Naive thymus-derived CD4-positive, alpha-beta T cell (primary cell): ENCODE measurements at regions not wholly inside any gene's neighbourhood (a gene's known extent, or its start where the extent isn't known, plus 50 kb on each side); places are given as distances from the start of the nearest gene placed in this dataset.

Experiments used
- ATAC-seq: fragments of 150-1000 bp; cut with Tn5 transposase; 2 replicates; pipeline ENCODE4 v1.10.0; 2021; ENCODE audit warnings: mild to moderate bottlenecking, moderate library complexity
- CTCF ChIA-PET: fragments of 350-600 bp; sonication (Branson Sonifier 250); formaldehyde crosslinking; loops from one replicate; lab custom pipeline; 2021; ENCODE audit warnings: antibody characterized with exemption; lab: Charles Lee
- POLR2A ChIA-PET: fragments of 350-600 bp; sonication (Branson Sonifier 250); formaldehyde crosslinking; loops from one replicate; lab custom pipeline; 2021; ENCODE audit warnings: antibody characterized with exemption, inconsistent platforms; lab: Charles Lee
- DNase-seq, 9 donors: peaks; one replicate each; pipeline versions ENCODE4 v3.0.0 to v3.0.0-alpha.2; 2020 to 2022; ENCODE audit warnings: mixed read lengths in 1 of 9
- H3K27ac ChIP-seq: one replicate; pipeline ENCODE4 v1.7.0; 2013; ENCODE audit warnings: mild to moderate bottlenecking, low read depth, low read length, moderate library complexity
- H3K27me3 ChIP-seq, 2 donors: one replicate each; pipeline ENCODE4 v1.7.0; 2013; ENCODE audit warnings: low read length in 2 of 2, mild to moderate bottlenecking in 2 of 2, moderate library complexity in 2 of 2; ENCODE audit not compliant: control insufficient read depth in 2 of 2, insufficient read depth in 2 of 2
- H3K36me3 ChIP-seq, 3 experiments: 1 replicate in 2 of 3; 2 replicates in 1 of 3; pipeline ENCODE4 v1.7.0; 2013; ENCODE audit warnings: low read length in 3 of 3, mild to moderate bottlenecking in 3 of 3, moderate library complexity in 1 of 3; ENCODE audit not compliant: insufficient read depth in 3 of 3, control insufficient read depth in 2 of 3
- H3K4me1 ChIP-seq, 2 donors: one replicate each; pipeline ENCODE4 v1.7.0; 2013; ENCODE audit warnings: low read length in 2 of 2, mild to moderate bottlenecking in 2 of 2, moderate library complexity in 1 of 2; ENCODE audit not compliant: control insufficient read depth in 2 of 2, insufficient read depth in 2 of 2
- H3K4me3 ChIP-seq: 2 replicates; pipeline ENCODE4 v1.7.0; 2013; ENCODE audit warnings: mild to moderate bottlenecking, low read length
- H3K9me3 ChIP-seq, 3 experiments: 1 replicate in 2 of 3; 2 replicates in 1 of 3; pipeline ENCODE4 v1.7.0; 2013; ENCODE audit warnings: low read length in 3 of 3; ENCODE audit not compliant: control insufficient read depth in 2 of 3
- H3K27ac Mint-ChIP-seq, 9 donors: one replicate each; pipeline ENCODE4 v1.8.0; 2020 to 2022; ENCODE audit warnings: mixed read lengths in 9 of 9, mild to moderate bottlenecking in 8 of 9, moderate library complexity in 5 of 9, inconsistent platforms in 2 of 9
- H3K27me3 Mint-ChIP-seq, 5 donors: one replicate each; pipeline ENCODE4 v1.8.0; 2021 to 2022; ENCODE audit warnings: mixed read lengths in 5 of 5, mild to moderate bottlenecking in 1 of 5
- H3K36me3 Mint-ChIP-seq, 5 donors: one replicate each; pipeline ENCODE4 v1.8.0; 2020 to 2022; ENCODE audit warnings: mixed read lengths in 5 of 5, mild to moderate bottlenecking in 3 of 5, inconsistent platforms in 1 of 5
- H3K4me1 Mint-ChIP-seq, 7 donors: one replicate each; pipeline ENCODE4 v1.8.0; 2020 to 2022; ENCODE audit warnings: mixed read lengths in 7 of 7, mild to moderate bottlenecking in 3 of 7, inconsistent platforms in 1 of 7
- H3K4me3 Mint-ChIP-seq, 10 donors: one replicate each; pipeline ENCODE4 v1.8.0; 2020 to 2022; ENCODE audit warnings: mild to moderate bottlenecking in 10 of 10, mixed read lengths in 10 of 10, moderate library complexity in 6 of 10, inconsistent platforms in 2 of 10
- H3K9me3 Mint-ChIP-seq, 11 donors: one replicate each; pipeline ENCODE4 v1.8.0; 2020 to 2022; ENCODE audit warnings: mixed read lengths in 11 of 11, mild to moderate bottlenecking in 4 of 11, inconsistent platforms in 1 of 11, moderate library complexity in 1 of 11
- intact Hi-C, 2 donors: fragments of 100-400 bp; cut with micrococcal nuclease; formaldehyde crosslinking; loops; one replicate each; pipeline ENCODE4 v1.15.1; 2023

GRCh38 chr7:27345997-27346396 is 103.4 kb downstream of the EVX1 start:
- Histone ChIP-seq H3K27me3 (no peaks in the 10 kb centered on the region), H3K27ac (no peak overlapping the region), H3K36me3 (no peaks in the 10 kb centered on the region), H3K4me3 (no peak overlapping the region), H3K9me3 (no peaks in the 10 kb centered on the region), H3K4me1 (no peaks in the 10 kb centered on the region)
- ChIA-PET POLR2A (no interaction called here), CTCF (no interaction called here)
- ATAC-seq = no peak
- H3K9me3 Mint-ChIP-seq = peaks cover 0 to 2% (median 0%) of the 10 kb centered on the region in 11 donors
- no peaks in the 10 kb centered on the region for H3K4me1 Mint-ChIP-seq
- no peak overlapping the region for H3K4me3 Mint-ChIP-seq
- H3K27ac Mint-ChIP-seq = no peak overlapping the region
- intact Hi-C loops = no loop called here
- DNase-seq = no peak
- no peaks in the 10 kb centered on the region for H3K36me3 Mint-ChIP-seq
- peaks cover 0 to 43% (median 30%) of the 10 kb centered on the region in 5 donors for H3K27me3 Mint-ChIP-seq

GRCh38 chr7:27346531-27347275 is 104.1 kb downstream of the EVX1 start:
- Histone ChIP-seq H3K9me3 (no peaks in the 10 kb centered on the region), H3K4me1 (no peaks in the 10 kb centered on the region), H3K27ac (no peak overlapping the region), H3K36me3 (no peaks in the 10 kb centered on the region), H3K4me3 (no peak overlapping the region), H3K27me3 (no peaks in the 10 kb centered on the region)
- intact Hi-C loops = no loop called here
- ATAC-seq (no peak), DNase-seq (no peak)
- Mint-ChIP-seq H3K27me3 (peaks cover 5 to 45% (median 27%) of the 10 kb centered on the region in 5 donors), H3K36me3 (no peaks in the 10 kb centered on the region), H3K27ac (no peak overlapping the region), H3K4me1 (no peaks in the 10 kb centered on the region), H3K4me3 (no peak overlapping the region), H3K9me3 (peaks cover 0 to 2% (median 0%) of the 10 kb centered on the region in 11 donors)
- ChIA-PET POLR2A (no interaction called here), CTCF (no interaction called here)

- POLR2A ChIA-PET = no interaction called here
- H3K27me3 Mint-ChIP-seq = peaks cover 5 to 40% (median 23%) of the 10 kb centered on the region in 5 donors
- intact Hi-C loops = no loop called here
Measured at GRCh38 chr7:27347276-27347640, 104.7 kb downstream of the EVX1 start.

GRCh38 chr7:27349621-27350020 is 107.0 kb downstream of the EVX1 start:
- Mint-ChIP-seq H3K36me3 (no peaks in the 10 kb centered on the region), H3K27ac (no peak overlapping the region), H3K4me3 (no peak overlapping the region), H3K27me3 (peaks cover 5 to 47% (median 20%) of the 10 kb centered on the region in 5 donors), H3K4me1 (no peaks in the 10 kb centered on the region), H3K9me3 (peaks cover 0 to 2% (median 0%) of the 10 kb centered on the region in 11 donors)
- no peak overlapping the region for H3K27ac ChIP-seq
- no peaks in the 10 kb centered on the region for H3K9me3 ChIP-seq
- POLR2A ChIA-PET = no interaction called here
- ATAC-seq (no peak), DNase-seq (no peak)
- no peak overlapping the region for H3K4me3 ChIP-seq
- H3K36me3 ChIP-seq = no peaks in the 10 kb centered on the region
- intact Hi-C loops = no loop called here
- H3K27me3 ChIP-seq = no peaks in the 10 kb centered on the region
- H3K4me1 ChIP-seq = no peaks in the 10 kb centered on the region
- CTCF ChIA-PET = no interaction called here

More at GRCh38 chr7:27347276-27347640, 104.7 kb downstream of the EVX1 start:
- DNase-seq (no peak), ATAC-seq (no peak)
- no peaks in the 10 kb centered on the region for H3K36me3 ChIP-seq
- peaks cover 0 to 2% (median 0%) of the 10 kb centered on the region in 11 donors for H3K9me3 Mint-ChIP-seq
- CTCF ChIA-PET = no interaction called here
- H3K27me3 ChIP-seq = no peaks in the 10 kb centered on the region
- H3K36me3 Mint-ChIP-seq = no peaks in the 10 kb centered on the region
- no peak overlapping the region for H3K4me3 Mint-ChIP-seq
- H3K4me1 ChIP-seq = no peaks in the 10 kb centered on the region
- H3K27ac ChIP-seq = no peak overlapping the region
- H3K9me3 ChIP-seq = no peaks in the 10 kb centered on the region
- no peaks in the 10 kb centered on the region for H3K4me1 Mint-ChIP-seq
- no peak overlapping the region for H3K27ac Mint-ChIP-seq
- H3K4me3 ChIP-seq = no peak overlapping the region

- no peaks in the 10 kb centered on the region for H3K36me3 Mint-ChIP-seq
- POLR2A ChIA-PET = no interaction called here
- CTCF ChIA-PET = no interaction called here
Measured at GRCh38 chr7:27351137-27351536, 108.5 kb downstream of the EVX1 start.

GRCh38 chr7:27351786-27352185 is 109.2 kb downstream of the EVX1 start:
- H3K4me1 Mint-ChIP-seq = no peaks in the 10 kb centered on the region
- H3K27ac Mint-ChIP-seq = no peak overlapping the region
- POLR2A ChIA-PET = no interaction called here
- Histone ChIP-seq H3K27me3 (no peaks in the 10 kb centered on the region), H3K9me3 (no peaks in the 10 kb centered on the region), H3K4me1 (no peaks in the 10 kb centered on the region), H3K36me3 (no peaks in the 10 kb centered on the region), H3K27ac (no peak overlapping the region), H3K4me3 (no peak overlapping the region)
- CTCF ChIA-PET = no interaction called here
- H3K4me3 Mint-ChIP-seq = no peak overlapping the region
- DNase-seq (no peak), ATAC-seq (no peak)
- peaks cover 5 to 47% (median 20%) of the 10 kb centered on the region in 5 donors for H3K27me3 Mint-ChIP-seq
- no peaks in the 10 kb centered on the region for H3K36me3 Mint-ChIP-seq
- intact Hi-C loops = no loop called here
- peaks cover 0 to 2% (median 0%) of the 10 kb centered on the region in 11 donors for H3K9me3 Mint-ChIP-seq

More at GRCh38 chr7:27351137-27351536, 108.5 kb downstream of the EVX1 start:
- Histone ChIP-seq H3K4me3 (no peak overlapping the region), H3K4me1 (no peaks in the 10 kb centered on the region), H3K9me3 (no peaks in the 10 kb centered on the region), H3K27me3 (no peaks in the 10 kb centered on the region), H3K27ac (no peak overlapping the region), H3K36me3 (no peaks in the 10 kb centered on the region)
- peaks cover 5 to 47% (median 20%) of the 10 kb centered on the region in 5 donors for H3K27me3 Mint-ChIP-seq
- H3K27ac Mint-ChIP-seq = no peak overlapping the region
- ATAC-seq (no peak), DNase-seq (no peak)
- H3K9me3 Mint-ChIP-seq = peaks cover 0 to 2% (median 0%) of the 10 kb centered on the region in 11 donors
- H3K4me3 Mint-ChIP-seq = no peak overlapping the region
- intact Hi-C loops = no loop called here
- H3K4me1 Mint-ChIP-seq = no peaks in the 10 kb centered on the region
